H9 (cell line): ENCODE measurements at regions not wholly inside any gene's neighbourhood (a gene's known extent, or its start where the extent isn't known, plus 50 kb on each side); places are given as distances from the start of the nearest gene placed in this dataset.

Source experiments
- DNase-seq: peaks from one replicate; pipeline ENCODE4 v3.0.0-alpha.2; 2017
- H2AFZ ChIP-seq: one replicate; pipeline ENCODE4 v1.6.1; 2013; ENCODE audit warnings: mild to moderate bottlenecking, low read length, control low read depth, moderate library complexity
- H2AK5ac ChIP-seq: 2 replicates; pipeline ENCODE4 v1.6.1; 2013; ENCODE audit warnings: low read length, control low read depth, mixed read lengths; ENCODE audit not compliant: insufficient read length
- H2BK120ac ChIP-seq: one replicate; pipeline ENCODE4 v1.6.1; 2013; ENCODE audit warnings: low read depth, mild to moderate bottlenecking, low read length, control low read depth, inconsistent platforms; ENCODE audit not compliant: poor library complexity, severe bottlenecking
- H2BK12ac ChIP-seq: 2 replicates; pipeline ENCODE4 v1.6.1; 2013; ENCODE audit warnings: low read length, control low read depth, mixed read lengths, low read depth; ENCODE audit not compliant: insufficient read length
- H2BK15ac ChIP-seq: 2 replicates; pipeline ENCODE4 v1.6.1; 2013; ENCODE audit warnings: low read depth, low read length, control low read depth
- H2BK20ac ChIP-seq: one replicate; pipeline ENCODE4 v1.6.1; 2013; ENCODE audit warnings: low read depth, mild to moderate bottlenecking, low read length, control low read depth, inconsistent platforms; ENCODE audit not compliant: poor library complexity, severe bottlenecking
- H2BK5ac ChIP-seq: 2 replicates; pipeline ENCODE4 v1.6.1; 2013; ENCODE audit warnings: low read length, control low read depth, mixed read lengths; ENCODE audit not compliant: insufficient read length
- H3K14ac ChIP-seq: 2 replicates; pipeline ENCODE4 v1.6.1; 2013; ENCODE audit warnings: low read length, control low read depth; ENCODE audit not compliant: insufficient read depth
- H3K18ac ChIP-seq: 2 replicates; pipeline ENCODE4 v1.6.1; 2013; ENCODE audit warnings: low read depth, mild to moderate bottlenecking, mixed read lengths, low read length, control low read depth; ENCODE audit not compliant: insufficient read length
- H3K23ac ChIP-seq: 2 replicates; pipeline ENCODE4 v1.6.1; 2013; ENCODE audit warnings: low read length, control low read depth, mixed read lengths, low read depth; ENCODE audit not compliant: insufficient read length
- H3K23me2 ChIP-seq: 2 replicates; pipeline ENCODE4 v1.6.1; 2013; ENCODE audit warnings: low read depth, mild to moderate bottlenecking, mixed read lengths, low read length, control low read depth; ENCODE audit not compliant: insufficient read length, poor library complexity, severe bottlenecking
- H3K27ac ChIP-seq: 2 replicates; pipeline ENCODE4 v1.5.1; 2013; ENCODE audit warnings: low read length, control low read depth, mixed read lengths, low read depth; ENCODE audit not compliant: insufficient read length
- H3K27me3 ChIP-seq: 2 replicates; pipeline ENCODE4 v1.6.1; 2013; ENCODE audit warnings: low read length, control low read depth, inconsistent platforms; ENCODE audit not compliant: insufficient read depth
- H3K4ac ChIP-seq: 2 replicates; pipeline ENCODE4 v1.6.1; 2013; ENCODE audit warnings: low read depth, mild to moderate bottlenecking, control low read depth, inconsistent platforms, low read length, moderate library complexity
- H3K4me1 ChIP-seq: 2 replicates; pipeline ENCODE4 v1.6.1; 2013; ENCODE audit warnings: low read length, control low read depth, inconsistent platforms; ENCODE audit not compliant: insufficient read depth
- H3K4me2 ChIP-seq: 2 replicates; pipeline ENCODE4 v1.6.1; 2013; ENCODE audit warnings: low read length, control low read depth, mixed read lengths; ENCODE audit not compliant: insufficient read length, insufficient read depth
- H3K56ac ChIP-seq: 2 replicates; pipeline ENCODE4 v1.6.1; 2013; ENCODE audit warnings: low read depth, mild to moderate bottlenecking, mixed read lengths, low read length, control low read depth; ENCODE audit not compliant: insufficient read length
- H3K79me1 ChIP-seq: 2 replicates; pipeline ENCODE4 v1.6.1; 2013; ENCODE audit warnings: low read depth, mild to moderate bottlenecking, moderate library complexity, low read length, control low read depth, inconsistent platforms; ENCODE audit not compliant: insufficient read depth, poor library complexity, severe bottlenecking
- H3K79me2 ChIP-seq: 2 replicates; pipeline ENCODE4 v1.6.1; 2013; ENCODE audit warnings: low read length, control low read depth, inconsistent platforms; ENCODE audit not compliant: insufficient read depth
- H3K9ac ChIP-seq: 2 replicates; pipeline ENCODE4 v1.6.1; 2013; ENCODE audit warnings: low read length, control low read depth, mixed read lengths; ENCODE audit not compliant: insufficient read length; ENCODE audit errors: extremely low read depth
- H3K9me3 ChIP-seq: one replicate; pipeline ENCODE4 v1.6.1; 2013; ENCODE audit warnings: low read depth, low read length, inconsistent platforms; ENCODE audit not compliant: control insufficient read depth
- H3T11ph ChIP-seq: one replicate; pipeline ENCODE4 v1.6.1; 2013; ENCODE audit warnings: mild to moderate bottlenecking, low read length, control low read depth, inconsistent platforms
- H4K20me1 ChIP-seq: one replicate; pipeline ENCODE4 v1.6.1; 2013; ENCODE audit not compliant: control insufficient read depth, insufficient read length, insufficient read depth
- H4K5ac ChIP-seq: 2 replicates; pipeline ENCODE4 v1.6.1; 2013; ENCODE audit warnings: low read depth, mild to moderate bottlenecking, mixed read lengths, low read length, control low read depth; ENCODE audit not compliant: insufficient read length
- H4K8ac ChIP-seq: replicated peaks from 2 replicates; pipeline ENCODE4 v1.6.1; 2013; ENCODE audit warnings: low read length, control low read depth, mixed read lengths, low read depth; ENCODE audit not compliant: insufficient read length
- H4K91ac ChIP-seq: 2 replicates; pipeline ENCODE4 v1.6.1; 2013; ENCODE audit warnings: low read depth, mild to moderate bottlenecking, moderate library complexity, mixed read lengths, low read length, control low read depth; ENCODE audit not compliant: insufficient read length
- H3K27ac Mint-ChIP-seq, 3 experiments: 2 replicates in 2 of 3; 3 replicates in 1 of 3; pipeline ENCODE4 v1.8.0; 2020 to 2021; ENCODE audit warnings: mixed read lengths in 3 of 3, mild to moderate bottlenecking in 1 of 3, moderate library complexity in 1 of 3
- H3K27me3 Mint-ChIP-seq: 2 replicates; pipeline ENCODE4 v1.8.0; 2021; ENCODE audit warnings: low read depth, mild to moderate bottlenecking, moderate library complexity, mixed read lengths
- H3K36me3 Mint-ChIP-seq, 3 experiments: 2 replicates in 2 of 3; 3 replicates in 1 of 3; pipeline ENCODE4 v1.8.0; 2020 to 2021; ENCODE audit warnings: low read depth in 3 of 3, mixed read lengths in 3 of 3; ENCODE audit not compliant: insufficient read depth in 1 of 3
- H3K4me1 Mint-ChIP-seq, 2 experiments: 2 replicates each; pipeline ENCODE4 v1.8.0; 2020; ENCODE audit warnings: mixed read lengths in 2 of 2
- H3K4me3 Mint-ChIP-seq, 2 experiments: 2 replicates in 1 of 2; 3 replicates in 1 of 2; pipeline ENCODE4 v1.8.0; 2020 to 2021; ENCODE audit warnings: mild to moderate bottlenecking in 2 of 2, mixed read lengths in 2 of 2, moderate library complexity in 1 of 2
- H3K9me3 Mint-ChIP-seq, 2 experiments: 2 replicates in 1 of 2; 3 replicates in 1 of 2; pipeline ENCODE4 v1.8.0; 2020; ENCODE audit warnings: mild to moderate bottlenecking in 2 of 2, mixed read lengths in 2 of 2, moderate library complexity in 1 of 2
- whole genome bisulfite sequencing: extraction: QIAGEN DNeasy Blood & Tissue Kit; methylation state at CpG from one replicate; pipeline ENCODE4 v1.1.7; 2013; ENCODE audit warnings: missing lambda C conversion rate, low lambda C conversion rate, mixed read lengths; ENCODE audit not compliant: insufficient read length; ENCODE audit errors: extremely low coverage; 5-methylcytosine and 5-hydroxymethylcytosine counted together
- TF ChIP-seq, protein P1 (sequence below): fragments of 200-600 bp; sonication (generic); conservative IDR thresholded peaks from 3 replicates; pipeline ENCODE4 v1.8.0; 2021; ENCODE audit warnings: antibody characterized with exemption, mild to moderate bottlenecking

DNA sequence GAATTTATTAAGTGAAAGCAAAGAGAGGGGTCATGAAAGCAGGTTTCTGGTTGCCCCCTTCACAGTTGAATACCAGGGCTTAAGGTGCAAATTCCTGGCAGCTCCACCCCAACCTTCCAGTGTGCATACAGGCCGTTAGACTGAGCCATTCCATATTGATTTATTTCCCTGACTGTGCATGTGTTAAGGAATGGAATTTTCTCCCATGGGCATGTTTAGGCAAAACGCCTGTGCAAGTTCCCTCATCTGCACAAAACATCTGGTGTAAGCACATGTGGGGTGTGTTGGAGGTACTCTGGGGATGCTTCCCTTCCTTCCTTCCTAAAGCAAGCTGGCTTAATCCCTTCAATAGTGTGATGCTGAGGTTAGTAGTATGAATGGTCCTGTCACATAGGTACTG, 1470.6 kb downstream of the MAT2B start:
- no peak overlapping the region for H2AFZ ChIP-seq
- H3K4me2 ChIP-seq: no peak overlapping the region
- no peak overlapping the region for H4K5ac ChIP-seq
- no peak overlapping the region for H2BK15ac ChIP-seq
- no peak overlapping the region for H3K4ac ChIP-seq
- no peak overlapping the region for H3K23ac ChIP-seq
- no peak overlapping the region for H3T11ph ChIP-seq
- DNase-seq: no peak
- no peaks in the 10 kb centered on the region for H3K9me3 ChIP-seq
- Mint-ChIP-seq H3K4me1 (no peaks in the 10 kb centered on the region; a peak in 1 of 4 replicates), H3K9me3 (peaks cover 27 to 40% of the 10 kb centered on the region in 2 experiments), H3K4me3 (no peak overlapping the region), H3K27me3 (no peaks in the 10 kb centered on the region), H3K36me3 (peaks cover 12 to 34% (median 21%) of the 10 kb centered on the region in 3 experiments; a peak in 6 of 7 replicates), H3K27ac (no peak overlapping the region)
- no peak overlapping the region for H2AK5ac ChIP-seq
- H4K8ac ChIP-seq: no peak overlapping the region
- no peak overlapping the region for H3K9ac ChIP-seq
- no peak overlapping the region for H2BK5ac ChIP-seq
- no peak overlapping the region for H2BK120ac ChIP-seq
- H3K14ac ChIP-seq: no peak overlapping the region
- no CpG with 5 or more reads among the region's 2 CpGs for WGBS
- no peaks in the 10 kb centered on the region for H3K79me1 ChIP-seq
- no peak overlapping the region for H3K27ac ChIP-seq
- no peak overlapping the region for H4K91ac ChIP-seq
- TF ChIP-seq, protein P1, sequence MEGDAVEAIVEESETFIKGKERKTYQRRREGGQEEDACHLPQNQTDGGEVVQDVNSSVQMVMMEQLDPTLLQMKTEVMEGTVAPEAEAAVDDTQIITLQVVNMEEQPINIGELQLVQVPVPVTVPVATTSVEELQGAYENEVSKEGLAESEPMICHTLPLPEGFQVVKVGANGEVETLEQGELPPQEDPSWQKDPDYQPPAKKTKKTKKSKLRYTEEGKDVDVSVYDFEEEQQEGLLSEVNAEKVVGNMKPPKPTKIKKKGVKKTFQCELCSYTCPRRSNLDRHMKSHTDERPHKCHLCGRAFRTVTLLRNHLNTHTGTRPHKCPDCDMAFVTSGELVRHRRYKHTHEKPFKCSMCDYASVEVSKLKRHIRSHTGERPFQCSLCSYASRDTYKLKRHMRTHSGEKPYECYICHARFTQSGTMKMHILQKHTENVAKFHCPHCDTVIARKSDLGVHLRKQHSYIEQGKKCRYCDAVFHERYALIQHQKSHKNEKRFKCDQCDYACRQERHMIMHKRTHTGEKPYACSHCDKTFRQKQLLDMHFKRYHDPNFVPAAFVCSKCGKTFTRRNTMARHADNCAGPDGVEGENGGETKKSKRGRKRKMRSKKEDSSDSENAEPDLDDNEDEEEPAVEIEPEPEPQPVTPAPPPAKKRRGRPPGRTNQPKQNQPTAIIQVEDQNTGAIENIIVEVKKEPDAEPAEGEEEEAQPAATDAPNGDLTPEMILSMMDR: no peak
- no peak overlapping the region for H2BK20ac ChIP-seq
- H3K56ac ChIP-seq: no peak overlapping the region
- no peaks in the 10 kb centered on the region for H3K4me1 ChIP-seq
- no peaks in the 10 kb centered on the region for H3K23me2 ChIP-seq
- no peaks in the 10 kb centered on the region for H4K20me1 ChIP-seq
- no peaks in the 10 kb centered on the region for H3K27me3 ChIP-seq
- H3K18ac ChIP-seq: no peak overlapping the region
- H3K79me2 ChIP-seq: no peaks in the 10 kb centered on the region
- no peak overlapping the region for H2BK12ac ChIP-seq
